IMR-90 (cell line): ENCODE measurements at regions not wholly inside any gene's neighbourhood (a gene's known extent, or its start where the extent isn't known, plus 50 kb on each side); places are given as distances from the start of the nearest gene placed in this dataset.

ENCODE experiments used
- ATAC-seq: fragments of 200-7000 bp; cut with Tn5 transposase; 2 replicates; pipeline ENCODE4 v1.9.1; 2020; ENCODE audit warnings: low read depth, mild to moderate bottlenecking, moderate library complexity
- BruUV-seq: library from RNA; stranded (reverse); fragments of 400-500 nt; replicated peaks from 2 replicates; lab custom pipeline; 2021; lab: Mats Ljungman, UMichigan
- CTCF ChIA-PET: fragments of 300-600 bp; formaldehyde crosslinking; extraction: SDS; loops from one replicate; lab custom pipeline; 2021; ENCODE audit warnings: antibody characterized with exemption; lab: Yijun Ruan, JAX
- POLR2A ChIA-PET: fragments of 300-600 bp; sonication (Branson Sonifier 250); formaldehyde crosslinking; loops from one replicate; lab custom pipeline; 2022; ENCODE audit warnings: antibody characterized with exemption; ENCODE audit not compliant: unreplicated experiment; lab: Charles Lee
- DNase-seq: peaks from one replicate; pipeline ENCODE4 v3.0.0; 2013
- H2AFZ ChIP-seq: replicated peaks from 2 replicates; pipeline ENCODE3; 2013; ENCODE audit warnings: low read length, mild to moderate bottlenecking; ENCODE audit not compliant: poor library complexity
- H2AK5ac ChIP-seq: 2 replicates; pipeline ENCODE4 v1.6.1; 2013; ENCODE audit warnings: low read depth, low read length, inconsistent platforms
- H2AK9ac ChIP-seq: replicated peaks from 2 replicates; pipeline ENCODE3; 2013; ENCODE audit warnings: mild to moderate bottlenecking, low read depth, low read length, moderate library complexity; ENCODE audit not compliant: poor library complexity
- H2BK120ac ChIP-seq: 2 replicates; pipeline ENCODE4 v1.6.1; 2013; ENCODE audit warnings: low read depth, low read length, inconsistent platforms
- H2BK15ac ChIP-seq: 3 replicates; pipeline ENCODE4 v1.6.1; 2013; ENCODE audit warnings: low read depth, low read length, inconsistent platforms
- H2BK20ac ChIP-seq: 2 replicates; pipeline ENCODE4 v1.6.1; 2013; ENCODE audit warnings: low read depth, mild to moderate bottlenecking, inconsistent platforms, low read length, moderate library complexity
- H2BK5ac ChIP-seq: 2 replicates; pipeline ENCODE4 v1.6.1; 2013; ENCODE audit warnings: mild to moderate bottlenecking, low read depth, low read length, inconsistent platforms; ENCODE audit not compliant: poor library complexity, severe bottlenecking
- H3K14ac ChIP-seq: replicated peaks from 2 replicates; pipeline ENCODE4 v1.6.1; 2013; ENCODE audit warnings: low read depth, low read length, inconsistent platforms
- H3K18ac ChIP-seq: 2 replicates; pipeline ENCODE4 v1.6.1; 2013; ENCODE audit warnings: low read depth, low read length, control low read depth
- H3K23ac ChIP-seq: 2 replicates; pipeline ENCODE4 v1.6.1; 2013; ENCODE audit warnings: low read depth, low read length, inconsistent platforms
- H3K27ac ChIP-seq: 2 replicates; pipeline ENCODE4 v1.5.1; 2013; ENCODE audit warnings: mild to moderate bottlenecking, control low read depth, low read length; ENCODE audit not compliant: insufficient read depth
- H3K27me3 ChIP-seq: 2 replicates; pipeline ENCODE4 v1.6.1; 2013; ENCODE audit warnings: low read length; ENCODE audit not compliant: control insufficient read depth, insufficient read depth
- H3K36me3 ChIP-seq: 2 replicates; pipeline ENCODE4 v1.6.1; 2013; ENCODE audit warnings: low read length, mixed read lengths; ENCODE audit not compliant: control insufficient read depth, insufficient read depth
- H3K4ac ChIP-seq: 2 replicates; pipeline ENCODE4 v1.6.1; 2013; ENCODE audit warnings: low read depth, low read length, inconsistent platforms
- H3K4me1 ChIP-seq: 2 replicates; pipeline ENCODE4 v1.6.1; 2013; ENCODE audit warnings: low read length, mixed read lengths; ENCODE audit not compliant: control insufficient read depth, insufficient read depth
- H3K4me2 ChIP-seq: 2 replicates; pipeline ENCODE4 v1.6.1; 2013; ENCODE audit warnings: low read depth, mild to moderate bottlenecking, control low read depth, low read length, moderate library complexity
- H3K4me3 ChIP-seq: 2 replicates; pipeline ENCODE4 v1.5.1; 2013; ENCODE audit warnings: low read depth, mild to moderate bottlenecking, control low read depth, low read length, moderate library complexity; ENCODE audit not compliant: insufficient read depth
- H3K56ac ChIP-seq: 2 replicates; pipeline ENCODE4 v1.6.1; 2013; ENCODE audit warnings: low read length, inconsistent platforms; ENCODE audit not compliant: insufficient read depth; ENCODE audit errors: extremely low read depth
- H3K79me1 ChIP-seq, 2 experiments: 2 replicates each; pipeline ENCODE4 v1.6.1; 2013; ENCODE audit warnings: low read length in 2 of 2, inconsistent platforms in 1 of 2, low read depth in 1 of 2
- H3K9ac ChIP-seq: 2 replicates; pipeline ENCODE4 v1.6.1; 2013; ENCODE audit warnings: low read depth, low read length, control low read depth
- H3K9me1 ChIP-seq: 2 replicates; pipeline ENCODE4 v1.6.1; 2013; ENCODE audit warnings: low read length, inconsistent platforms; ENCODE audit not compliant: insufficient read depth
- H3K9me3 ChIP-seq: 2 replicates; pipeline ENCODE4 v1.6.1; 2013; ENCODE audit warnings: low read length; ENCODE audit not compliant: control insufficient read depth, insufficient read depth
- H4K20me1 ChIP-seq: 2 replicates; pipeline ENCODE4 v1.6.1; 2013; ENCODE audit warnings: low read length, inconsistent platforms; ENCODE audit not compliant: insufficient read depth
- H4K5ac ChIP-seq: 2 replicates; pipeline ENCODE4 v1.6.1; 2013; ENCODE audit warnings: mild to moderate bottlenecking, low read depth, low read length, control low read depth
- H4K8ac ChIP-seq, 2 experiments: 2 replicates each; pipeline ENCODE4 v1.6.1; 2013; ENCODE audit warnings: low read depth in 2 of 2, low read length in 2 of 2, control low read depth in 1 of 2, inconsistent platforms in 1 of 2
- H4K91ac ChIP-seq: 2 replicates; pipeline ENCODE4 v1.6.1; 2013; ENCODE audit warnings: low read depth, low read length, inconsistent platforms; ENCODE audit not compliant: insufficient read depth
- FOS ChIP-seq: fragments of 150-350 bp; IDR thresholded peaks from 2 replicates; pipeline ENCODE4 v1.6.1; 2016; ENCODE audit warnings: low read depth, low read length
- MAFK ChIP-seq: IDR thresholded peaks from 2 replicates; pipeline ENCODE4 v1.6.1; 2012; ENCODE audit warnings: low read depth, low read length, improper control_type of control experiment
- MXI1 ChIP-seq: IDR thresholded peaks from 2 replicates; pipeline ENCODE4 v1.6.1; 2012; ENCODE audit warnings: low read depth, mild to moderate bottlenecking, low read length, moderate library complexity, borderline replicate concordance
- POLR2A ChIP-seq: IDR thresholded peaks from 2 replicates; pipeline ENCODE4 v1.6.1; 2012; ENCODE audit warnings: mild to moderate bottlenecking, low read depth, low read length
- RCOR1 ChIP-seq: IDR thresholded peaks from 2 replicates; pipeline ENCODE4 v1.6.1; 2012; ENCODE audit warnings: mild to moderate bottlenecking, low read length, improper control_type of control experiment; ENCODE audit not compliant: insufficient replicate concordance
- RFX5 ChIP-seq: IDR thresholded peaks from 2 replicates; pipeline ENCODE4 v1.8.0; 2012; ENCODE audit warnings: low read depth, mild to moderate bottlenecking, low read length, moderate library complexity
- SMC3 ChIP-seq: fragments of 150-350 bp; IDR thresholded peaks from 2 replicates; pipeline ENCODE4 v1.6.1; 2016; ENCODE audit warnings: low read depth, mild to moderate bottlenecking, antibody characterized with exemption, low read length, moderate library complexity
- USF2 ChIP-seq: fragments of 150-350 bp; IDR thresholded peaks from 2 replicates; pipeline ENCODE4 v1.6.1; 2017; ENCODE audit warnings: mild to moderate bottlenecking, antibody characterized with exemption, low read length, low read depth
- WGBS, 2 experiments: methylation state at CpG; one replicate each; pipeline versions ENCODE4 v1.1.5 to v1.1.7; 2013; ENCODE audit warnings: missing lambda C conversion rate in 2 of 2; ENCODE audit not compliant: insufficient read length in 1 of 2; ENCODE audit errors: extremely low coverage in 2 of 2; 5-methylcytosine and 5-hydroxymethylcytosine counted together
- dilution Hi-C: fragments of 300-500 bp; cut with HindIII; formaldehyde crosslinking; loops from one replicate; pipeline ENCODE4 v1.14.3; 2018; ENCODE audit warnings: low sequenced_read_pairs; ENCODE audit not compliant: unreplicated experiment
- in situ Hi-C: fragments of 300-500 bp; cut with MboI; formaldehyde crosslinking; loops from 3 replicates; pipeline ENCODE4 v1.14.3; 2019; ENCODE audit warnings: low sequenced_read_pairs, inconsistent platforms, mixed read lengths
- intact Hi-C: fragments of 100-400 bp; cut with micrococcal nuclease; formaldehyde crosslinking; loops from 2 replicates; pipeline ENCODE4 v1.10.0; 2022
- TF ChIP-seq, protein P1 (sequence below): fragments of 150-350 bp; IDR thresholded peaks from 2 replicates; pipeline ENCODE4 v1.6.1; 2016; ENCODE audit warnings: low read depth, mild to moderate bottlenecking, low read length, moderate library complexity, borderline replicate concordance
- TF ChIP-seq, protein P2 (sequence below): conservative IDR thresholded peaks from 2 replicates; pipeline ENCODE4 v1.5.1; 2012; ENCODE audit warnings: mild to moderate bottlenecking, low read depth, low read length, improper control_type of control experiment

DNA sequence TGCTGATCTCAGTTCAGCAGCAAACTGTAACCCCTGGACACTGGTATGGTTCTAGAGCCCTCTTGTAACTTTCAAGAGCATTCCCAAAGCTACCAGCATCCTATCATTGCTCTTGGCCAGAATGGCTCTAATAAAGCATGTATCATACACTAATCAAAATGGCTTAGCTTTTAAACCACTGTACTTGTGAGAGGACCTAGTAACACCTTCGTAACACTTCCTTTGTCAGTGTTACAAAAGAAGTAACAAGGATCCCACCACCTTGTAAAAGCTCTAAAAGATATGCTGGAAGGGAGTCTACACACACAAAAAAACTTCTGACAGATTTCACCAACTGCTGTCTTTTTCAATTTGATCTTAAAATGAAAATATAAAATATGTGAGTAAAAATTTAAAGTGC lies 144.7 kb downstream of the ALOX5 start:
- Histone ChIP-seq H3K36me3 (no peaks in the 10 kb centered on the region), H3K14ac (no peak overlapping the region), H3K9me1 (no peaks in the 10 kb centered on the region), H3K9me3 (no peaks in the 10 kb centered on the region), H3K79me1 (peaks cover 3 to 6% of the 10 kb centered on the region in 2 experiments; a peak in 2 of 4 replicates), H2BK5ac (no peak overlapping the region), H2AK9ac (no peak overlapping the region), H2AFZ (no peak overlapping the region), H3K4me1 (0 out of 2 replicates have a peak, but pooled peaks cover 5% of the 10 kb centered on the region), H3K18ac (no peak overlapping the region), H3K4me2 (no peak overlapping the region), H4K20me1 (0 out of 2 replicates have a peak, but pooled peaks cover 4% of the 10 kb centered on the region), H4K91ac (no peak overlapping the region), H3K56ac (no peak overlapping the region), H3K23ac (no peak overlapping the region), H2AK5ac (no peak overlapping the region), H2BK20ac (no peak overlapping the region), H4K8ac (no peak overlapping the region), H2BK15ac (no peak overlapping the region), H3K9ac (no peak overlapping the region), H3K27ac (no peak overlapping the region), H3K4me3 (no peak overlapping the region), H4K5ac (no peak overlapping the region), H2BK120ac (no peak overlapping the region), H3K4ac (no peak overlapping the region), H3K27me3 (no peaks in the 10 kb centered on the region)
- no TSS peak for BruUV-seq
- ChIA-PET CTCF (no interaction called here), POLR2A (no interaction called here)
- DNase-seq = no peak
- TF ChIP-seq USF2 = no peak
- no peak for TF ChIP-seq RFX5
- no peak for TF ChIP-seq SMC3
- TF ChIP-seq, protein P1, sequence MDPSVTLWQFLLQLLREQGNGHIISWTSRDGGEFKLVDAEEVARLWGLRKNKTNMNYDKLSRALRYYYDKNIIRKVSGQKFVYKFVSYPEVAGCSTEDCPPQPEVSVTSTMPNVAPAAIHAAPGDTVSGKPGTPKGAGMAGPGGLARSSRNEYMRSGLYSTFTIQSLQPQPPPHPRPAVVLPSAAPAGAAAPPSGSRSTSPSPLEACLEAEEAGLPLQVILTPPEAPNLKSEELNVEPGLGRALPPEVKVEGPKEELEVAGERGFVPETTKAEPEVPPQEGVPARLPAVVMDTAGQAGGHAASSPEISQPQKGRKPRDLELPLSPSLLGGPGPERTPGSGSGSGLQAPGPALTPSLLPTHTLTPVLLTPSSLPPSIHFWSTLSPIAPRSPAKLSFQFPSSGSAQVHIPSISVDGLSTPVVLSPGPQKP = no peak
- no peak for TF ChIP-seq FOS
- no peak for TF ChIP-seq MAFK
- no peak for TF ChIP-seq POLR2A
- no peak for TF ChIP-seq RCOR1
- TF ChIP-seq, protein P2, sequence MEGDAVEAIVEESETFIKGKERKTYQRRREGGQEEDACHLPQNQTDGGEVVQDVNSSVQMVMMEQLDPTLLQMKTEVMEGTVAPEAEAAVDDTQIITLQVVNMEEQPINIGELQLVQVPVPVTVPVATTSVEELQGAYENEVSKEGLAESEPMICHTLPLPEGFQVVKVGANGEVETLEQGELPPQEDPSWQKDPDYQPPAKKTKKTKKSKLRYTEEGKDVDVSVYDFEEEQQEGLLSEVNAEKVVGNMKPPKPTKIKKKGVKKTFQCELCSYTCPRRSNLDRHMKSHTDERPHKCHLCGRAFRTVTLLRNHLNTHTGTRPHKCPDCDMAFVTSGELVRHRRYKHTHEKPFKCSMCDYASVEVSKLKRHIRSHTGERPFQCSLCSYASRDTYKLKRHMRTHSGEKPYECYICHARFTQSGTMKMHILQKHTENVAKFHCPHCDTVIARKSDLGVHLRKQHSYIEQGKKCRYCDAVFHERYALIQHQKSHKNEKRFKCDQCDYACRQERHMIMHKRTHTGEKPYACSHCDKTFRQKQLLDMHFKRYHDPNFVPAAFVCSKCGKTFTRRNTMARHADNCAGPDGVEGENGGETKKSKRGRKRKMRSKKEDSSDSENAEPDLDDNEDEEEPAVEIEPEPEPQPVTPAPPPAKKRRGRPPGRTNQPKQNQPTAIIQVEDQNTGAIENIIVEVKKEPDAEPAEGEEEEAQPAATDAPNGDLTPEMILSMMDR = no peak
- TF ChIP-seq MXI1 = no peak
- ATAC-seq = no peak
- WGBS, 2 experiments = no CpG with 5 or more reads among the region's 1 CpG
- dilution Hi-C loops (no loop called here), in situ Hi-C loops (no loop called here), intact Hi-C loops (no loop called here)
